ENCODE measurements at regions not wholly inside any gene's neighbourhood (a gene's known extent, or its start where the extent isn't known, plus 50 kb on each side); places are given as distances from the start of the nearest gene placed in this dataset.
"Not testable (repeated sequence)": the region's sequence is repeated elsewhere in the genome, so short reads cannot be mapped to it uniquely, and the experiment has no call there.

DNA sequence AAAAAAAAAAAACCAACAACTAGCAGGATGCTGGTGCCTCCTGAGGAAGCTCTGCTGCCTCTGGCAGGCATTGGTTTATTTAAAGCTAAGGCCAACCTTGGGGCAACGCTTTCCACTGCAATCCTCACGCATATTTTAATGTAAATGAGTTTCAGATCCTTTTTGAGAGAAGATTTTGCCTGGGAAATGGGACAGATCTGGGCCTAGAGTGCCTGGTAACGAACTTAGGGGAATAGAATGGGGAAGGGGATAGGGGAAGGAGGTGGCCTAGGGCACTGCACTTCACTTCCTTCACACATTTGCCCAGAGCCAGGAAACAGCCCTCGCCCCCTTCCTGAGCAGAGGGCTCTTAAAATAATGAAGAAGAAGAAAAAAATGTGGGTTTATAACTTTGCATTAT, 132.7 kb upstream of the TMEM170B start:
- no peak overlapping the region for H3K18ac ChIP-seq (ENCODE audit: low read length)
- H3K4ac ChIP-seq (ENCODE audit: low read depth, low read length), result no peak overlapping the region
- no peaks in the 10 kb centered on the region for H3K79me2 ChIP-seq (ENCODE audit: control insufficient read depth, insufficient read depth, low read length, poor library complexity)
- H3K4me2 ChIP-seq (ENCODE audit: low read length), result no peak overlapping the region
- no peak overlapping the region for H3K9ac ChIP-seq (ENCODE audit: low read length)
- no peak overlapping the region for H3K4me3 ChIP-seq (ENCODE audit: low read depth, low read length)
- no peaks in the 10 kb centered on the region for H3K4me1 ChIP-seq (ENCODE audit: control insufficient read depth in 1 of 2, insufficient read depth in 2 of 2, low read length in 2 of 2)
- no peak overlapping the region for H3K23ac ChIP-seq (ENCODE audit: low read length)
- no CpG with 5 or more reads among the region's 4 CpGs for WGBS (ENCODE audit: extremely low coverage, insufficient coverage, insufficient read length)
- H2BK5ac ChIP-seq (ENCODE audit: low read depth, low read length, poor library complexity), result no peak overlapping the region
- H2AFZ ChIP-seq (ENCODE audit: insufficient read depth, low read length, poor library complexity), result no peak overlapping the region
- H4K12ac ChIP-seq (ENCODE audit: low read depth, low read length), result no peak overlapping the region
- no peaks in the 10 kb centered on the region for H3K9me3 ChIP-seq (ENCODE audit: insufficient read depth, low read depth, low read length)
- H4K8ac ChIP-seq (ENCODE audit: low read depth, low read length), result no peak overlapping the region
- no peaks in the 10 kb centered on the region for H3K79me1 ChIP-seq (ENCODE audit: low read length)
- H3K14ac ChIP-seq (ENCODE audit: low read length), result no peak overlapping the region
- no peak overlapping the region for H3K27ac ChIP-seq (ENCODE audit: low read depth, low read length)
- H4K91ac ChIP-seq (ENCODE audit: low read depth, low read length), result no peak overlapping the region
- H2BK12ac ChIP-seq (ENCODE audit: low read length), result no peak overlapping the region
- no peak for DNase-seq
- H3K27me3 ChIP-seq (ENCODE audit: insufficient read depth, low read length), result no peaks in the 10 kb centered on the region
- no peaks in the 10 kb centered on the region for H3K36me3 ChIP-seq (ENCODE audit: control insufficient read depth in 1 of 2, insufficient read depth in 2 of 2, low read length in 2 of 2)
- H2AK5ac ChIP-seq (ENCODE audit: low read length), result no peak overlapping the region
- H2BK120ac ChIP-seq (ENCODE audit: insufficient read depth, low read length, poor library complexity), result no peak overlapping the region

DNA sequence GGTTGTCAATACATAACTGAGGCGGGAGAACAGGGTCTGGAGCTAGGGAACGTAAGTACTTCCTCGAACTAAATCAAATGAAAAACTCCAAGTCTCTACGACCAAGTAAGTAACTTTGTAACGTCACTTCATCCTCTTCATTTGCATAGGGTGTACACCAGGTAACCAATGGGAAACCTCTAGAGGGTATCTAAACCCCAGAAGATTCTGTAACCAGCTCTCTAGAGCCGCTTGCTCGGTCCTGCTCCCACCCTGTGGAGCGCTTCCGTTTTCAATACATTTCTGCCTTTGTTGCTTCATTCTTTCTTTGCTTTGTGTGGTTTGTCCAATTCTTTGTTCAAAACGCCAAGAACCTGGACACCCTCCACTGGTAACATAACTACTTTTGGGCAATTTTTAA, 133.5 kb upstream of the TMEM170B start:
- Histone ChIP-seq H3K23ac (ENCODE audit: low read length) (no peak overlapping the region), H3K18ac (ENCODE audit: low read length) (no peak overlapping the region), H2BK120ac (ENCODE audit: insufficient read depth, low read length, poor library complexity) (no peak overlapping the region), H3K36me3 (ENCODE audit: control insufficient read depth in 1 of 2, insufficient read depth in 2 of 2, low read length in 2 of 2) (no peaks in the 10 kb centered on the region), H4K91ac (ENCODE audit: low read depth, low read length) (no peak overlapping the region), H3K4me3 (ENCODE audit: low read depth, low read length) (no peak overlapping the region), H3K9me3 (ENCODE audit: insufficient read depth, low read depth, low read length) (no peaks in the 10 kb centered on the region), H2BK5ac (ENCODE audit: low read depth, low read length, poor library complexity) (no peak overlapping the region), H3K79me2 (ENCODE audit: control insufficient read depth, insufficient read depth, low read length, poor library complexity) (no peaks in the 10 kb centered on the region), H3K9ac (ENCODE audit: low read length) (no peak overlapping the region), H4K8ac (ENCODE audit: low read depth, low read length) (no peak overlapping the region), H2AK5ac (ENCODE audit: low read length) (no peak overlapping the region), H3K27me3 (ENCODE audit: insufficient read depth, low read length) (no peaks in the 10 kb centered on the region), H3K4ac (ENCODE audit: low read depth, low read length) (no peak overlapping the region), H2AFZ (ENCODE audit: insufficient read depth, low read length, poor library complexity) (no peak overlapping the region), H3K4me1 (ENCODE audit: control insufficient read depth in 1 of 2, insufficient read depth in 2 of 2, low read length in 2 of 2) (no peaks in the 10 kb centered on the region), H2BK12ac (ENCODE audit: low read length) (no peak overlapping the region), H4K12ac (ENCODE audit: low read depth, low read length) (no peak overlapping the region), H3K14ac (ENCODE audit: low read length) (no peak overlapping the region), H3K4me2 (ENCODE audit: low read length) (no peak overlapping the region), H3K79me1 (ENCODE audit: low read length) (no peaks in the 10 kb centered on the region), H3K27ac (ENCODE audit: low read depth, low read length) (no peak overlapping the region)
- DNase-seq, result no peak
- WGBS (ENCODE audit: extremely low coverage, insufficient coverage, insufficient read length), result no CpG with 5 or more reads among the region's 10 CpGs

DNA sequence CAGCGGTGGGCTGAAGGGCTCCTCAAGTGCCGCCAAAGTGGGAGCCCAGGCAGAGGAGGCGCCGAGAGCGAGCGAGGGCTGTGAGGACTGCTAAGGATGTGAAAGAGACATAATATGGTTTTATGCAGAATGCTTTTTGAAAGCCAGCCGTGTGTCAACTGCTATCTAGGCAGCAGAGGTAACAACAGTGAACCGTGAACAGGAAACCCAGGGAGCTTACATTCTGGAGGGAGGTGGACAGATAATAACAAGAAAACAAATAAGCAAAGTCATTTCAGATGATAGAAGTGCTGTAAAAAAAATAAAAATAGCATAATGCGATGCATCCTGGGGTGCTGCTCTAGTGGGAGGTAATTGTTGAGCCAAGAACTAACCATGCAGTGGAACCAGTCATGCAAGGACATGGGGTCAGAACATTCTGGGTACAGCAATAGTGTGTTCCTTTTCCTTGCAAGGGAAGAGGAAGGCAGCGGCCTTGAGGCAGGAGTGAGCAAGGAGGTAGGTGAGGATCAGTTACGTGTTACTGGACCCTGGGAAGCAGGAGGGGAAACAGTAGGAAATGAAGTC, 134.4 kb upstream of the TMEM170B start:
- Histone ChIP-seq H2AFZ (ENCODE audit: insufficient read depth, low read length, poor library complexity) (no peak overlapping the region), H3K36me3 (ENCODE audit: control insufficient read depth in 1 of 2, insufficient read depth in 2 of 2, low read length in 2 of 2) (no peaks in the 10 kb centered on the region), H3K23ac (ENCODE audit: low read length) (no peak overlapping the region), H4K12ac (ENCODE audit: low read depth, low read length) (no peak overlapping the region), H3K9ac (ENCODE audit: low read length) (no peak overlapping the region), H2AK5ac (ENCODE audit: low read length) (no peak overlapping the region), H3K14ac (ENCODE audit: low read length) (no peak overlapping the region), H3K79me1 (ENCODE audit: low read length) (no peaks in the 10 kb centered on the region), H3K4me2 (ENCODE audit: low read length) (no peak overlapping the region), H4K91ac (ENCODE audit: low read depth, low read length) (no peak overlapping the region), H3K79me2 (ENCODE audit: control insufficient read depth, insufficient read depth, low read length, poor library complexity) (no peaks in the 10 kb centered on the region), H3K4ac (ENCODE audit: low read depth, low read length) (no peak overlapping the region), H3K27ac (ENCODE audit: low read depth, low read length) (no peak overlapping the region), H4K8ac (ENCODE audit: low read depth, low read length) (no peak overlapping the region), H3K4me3 (ENCODE audit: low read depth, low read length) (no peak overlapping the region), H2BK12ac (ENCODE audit: low read length) (no peak overlapping the region), H2BK120ac (ENCODE audit: insufficient read depth, low read length, poor library complexity) (no peak overlapping the region), H3K18ac (ENCODE audit: low read length) (no peak overlapping the region), H3K9me3 (ENCODE audit: insufficient read depth, low read depth, low read length) (no peaks in the 10 kb centered on the region), H2BK5ac (ENCODE audit: low read depth, low read length, poor library complexity) (no peak overlapping the region), H3K4me1 (ENCODE audit: control insufficient read depth in 1 of 2, insufficient read depth in 2 of 2, low read length in 2 of 2) (no peaks in the 10 kb centered on the region), H3K27me3 (ENCODE audit: insufficient read depth, low read length) (no peaks in the 10 kb centered on the region)
- WGBS (ENCODE audit: extremely low coverage, insufficient coverage, insufficient read length), result no CpG with 5 or more reads among the region's 11 CpGs
- DNase-seq, result no peak

DNA sequence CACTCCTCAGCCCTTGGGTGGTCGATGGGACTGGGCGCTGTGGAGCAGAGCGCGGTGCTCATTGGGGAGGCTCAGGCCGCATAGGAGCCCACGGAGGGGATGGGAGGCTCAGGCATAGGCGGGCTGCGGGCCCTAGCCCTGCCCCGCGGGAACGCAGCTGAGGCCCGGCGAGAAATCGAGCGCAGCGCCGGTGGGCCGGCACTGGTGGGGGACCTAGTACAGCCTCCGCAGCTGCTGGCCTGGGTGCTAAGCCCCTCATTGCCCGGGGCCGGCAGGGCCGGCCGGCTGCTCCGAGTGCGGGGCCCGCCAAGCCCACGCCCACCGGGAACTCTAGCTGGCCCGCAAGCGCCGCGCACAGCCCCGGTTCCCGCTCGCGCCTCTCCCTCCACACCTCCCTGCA, 135.0 kb upstream of the TMEM170B start:
- no CpG with 5 or more reads among the region's 36 CpGs for WGBS (ENCODE audit: extremely low coverage, insufficient coverage, insufficient read length)
- not testable (repeated sequence) for H3K4me1 ChIP-seq (ENCODE audit: control insufficient read depth in 1 of 2, insufficient read depth in 2 of 2, low read length in 2 of 2); H3K4me2 ChIP-seq (ENCODE audit: low read length); H3K18ac ChIP-seq (ENCODE audit: low read length); H3K27me3 ChIP-seq (ENCODE audit: insufficient read depth, low read length); H2BK12ac ChIP-seq (ENCODE audit: low read length); H3K9ac ChIP-seq (ENCODE audit: low read length); H2BK120ac ChIP-seq (ENCODE audit: insufficient read depth, low read length, poor library complexity); H2BK5ac ChIP-seq (ENCODE audit: low read depth, low read length, poor library complexity); DNase-seq; H3K79me1 ChIP-seq (ENCODE audit: low read length); H4K12ac ChIP-seq (ENCODE audit: low read depth, low read length); H3K9me3 ChIP-seq (ENCODE audit: insufficient read depth, low read depth, low read length); H3K36me3 ChIP-seq (ENCODE audit: control insufficient read depth in 1 of 2, insufficient read depth in 2 of 2, low read length in 2 of 2); H3K23ac ChIP-seq (ENCODE audit: low read length); H4K8ac ChIP-seq (ENCODE audit: low read depth, low read length); H3K4me3 ChIP-seq (ENCODE audit: low read depth, low read length); H3K79me2 ChIP-seq (ENCODE audit: control insufficient read depth, insufficient read depth, low read length, poor library complexity); H2AFZ ChIP-seq (ENCODE audit: insufficient read depth, low read length, poor library complexity); H3K27ac ChIP-seq (ENCODE audit: low read depth, low read length); H4K91ac ChIP-seq (ENCODE audit: low read depth, low read length); H3K4ac ChIP-seq (ENCODE audit: low read depth, low read length); H2AK5ac ChIP-seq (ENCODE audit: low read length); H3K14ac ChIP-seq (ENCODE audit: low read length)
